ENCODE measurements at regions not wholly inside any gene's neighbourhood (a gene's known extent, or its start where the extent isn't known, plus 50 kb on each side); places are given as distances from the start of the nearest gene placed in this dataset.
"Not testable (repeated sequence)": the region's sequence is repeated elsewhere in the genome, so short reads cannot be mapped to it uniquely, and the experiment has no call there.

DNA sequence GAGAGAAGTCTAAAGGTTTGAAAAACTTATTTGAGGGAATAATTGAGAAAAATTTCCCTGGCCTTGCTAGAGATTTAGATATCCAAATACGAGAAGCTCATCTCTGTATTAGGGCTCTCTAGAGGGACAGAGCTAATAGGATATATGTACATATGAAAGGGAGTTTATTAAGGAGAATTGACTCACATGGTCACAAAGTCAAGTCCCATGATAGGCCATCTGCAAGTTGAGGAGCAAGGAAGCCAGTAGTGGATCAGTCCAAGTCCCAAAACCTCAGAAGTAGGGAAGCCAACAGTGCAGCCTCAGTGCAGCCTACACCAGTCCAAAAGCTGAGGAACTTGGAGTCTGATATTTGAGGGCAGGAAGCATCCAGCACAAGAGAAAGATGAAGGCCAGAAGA, 126.7 kb downstream of the PJA2 start:
- H3K4me3 Mint-ChIP-seq; H3K27me3 Mint-ChIP-seq; DNase-seq (ENCODE audit: low spot score); H3K4me1 Mint-ChIP-seq (ENCODE audit: low read depth in 2 of 2); ATAC-seq; H3K27ac Mint-ChIP-seq: not testable (repeated sequence)
- peaks cover 22% of the 10 kb centered on the region for H3K36me3 Mint-ChIP-seq
- H3K9me3 Mint-ChIP-seq, result peaks cover 16% of the 10 kb centered on the region

DNA sequence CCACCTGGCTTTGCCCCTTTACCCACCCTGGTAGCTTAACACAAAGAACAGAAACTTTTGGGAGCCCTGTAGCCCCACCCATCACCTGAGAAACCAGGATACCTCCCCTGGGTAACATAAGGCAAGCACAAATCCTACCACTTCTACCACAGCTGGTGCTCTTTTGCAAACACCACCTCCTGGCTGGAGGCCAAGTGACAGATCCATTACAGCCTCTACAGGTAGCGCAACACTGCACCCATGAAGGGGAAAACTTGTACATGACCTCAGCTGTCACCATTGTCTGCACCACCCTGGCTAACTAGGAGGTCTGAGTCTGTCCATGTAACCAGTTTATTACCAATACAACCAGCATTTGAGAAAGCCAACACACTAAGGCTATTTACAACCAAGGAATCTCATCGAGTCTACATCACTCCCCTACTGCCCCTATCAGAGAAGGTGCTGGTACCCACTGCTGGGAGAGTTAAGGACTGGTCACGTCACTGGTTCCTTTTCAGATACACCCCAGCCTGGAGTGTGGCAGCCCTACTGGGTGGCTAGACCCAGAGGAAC, 128.6 kb downstream of the PJA2 start:
- DNase-seq (ENCODE audit: low spot score) (no peak), ATAC-seq (no peak)
- peaks cover 0 to 9% of the 10 kb centered on the region in 2 donors for H3K27me3 Mint-ChIP-seq

DNA sequence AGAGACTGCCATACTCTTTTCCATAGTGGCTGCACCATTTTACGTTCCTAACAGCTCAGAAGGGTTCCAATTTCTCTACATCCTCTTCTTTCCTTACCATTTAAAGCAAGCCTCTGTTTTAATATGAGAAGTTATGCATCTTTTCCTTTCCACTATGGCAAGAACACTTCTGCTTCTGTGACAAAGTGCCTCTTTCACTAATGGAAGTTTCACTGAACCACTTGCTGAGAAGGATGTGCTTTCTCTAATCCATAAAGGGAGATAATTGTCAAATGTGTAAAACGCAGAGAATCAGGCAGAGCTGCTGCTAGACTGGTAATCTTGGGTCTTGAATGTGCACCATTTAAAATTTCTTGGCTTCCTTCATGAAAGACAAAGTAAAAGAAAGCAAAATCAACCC, 131.6 kb downstream of the PJA2 start:
- H3K27ac Mint-ChIP-seq, result no peak overlapping the region
- no peaks in the 10 kb centered on the region for H3K36me3 Mint-ChIP-seq
- H3K27me3 Mint-ChIP-seq, result peaks cover 0 to 9% of the 10 kb centered on the region in 2 donors
- H3K4me1 Mint-ChIP-seq (ENCODE audit: low read depth in 2 of 2), result no peaks in the 10 kb centered on the region
- no peaks in the 10 kb centered on the region for H3K9me3 Mint-ChIP-seq
- no peak for ATAC-seq
- no peak for DNase-seq (ENCODE audit: low spot score)
- no peak overlapping the region for H3K4me3 Mint-ChIP-seq

More for the DNA sequence above, 128.6 kb downstream of the PJA2 start:
- H3K4me1 Mint-ChIP-seq (ENCODE audit: low read depth in 2 of 2), result no peaks in the 10 kb centered on the region
- H3K27ac Mint-ChIP-seq, result no peak overlapping the region
- H3K4me3 Mint-ChIP-seq, result no peak overlapping the region
- H3K36me3 Mint-ChIP-seq, result peaks cover 18% of the 10 kb centered on the region
- H3K9me3 Mint-ChIP-seq, result peaks cover 14% of the 10 kb centered on the region

DNA sequence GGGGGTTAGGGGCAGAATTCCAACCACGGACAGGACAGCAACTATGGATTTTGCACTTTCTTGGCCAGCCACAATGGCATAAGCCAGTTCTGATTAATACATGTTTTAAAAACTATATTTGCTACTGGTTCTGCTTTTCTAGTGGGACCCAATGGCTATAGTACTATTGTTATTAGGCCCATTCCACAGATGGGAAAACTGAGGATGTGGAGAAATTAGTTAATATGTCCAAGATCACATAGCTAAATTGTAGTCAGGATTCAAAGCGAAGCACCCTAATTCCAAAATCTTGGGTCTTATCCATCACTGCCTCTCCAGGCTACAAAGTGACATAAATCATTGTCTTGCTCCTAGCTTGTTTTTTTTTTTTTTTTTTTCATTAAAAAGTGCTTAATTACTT, 133.9 kb downstream of the PJA2 start:
- H3K9me3 Mint-ChIP-seq, result no peaks in the 10 kb centered on the region
- H3K4me3 Mint-ChIP-seq, result no peak overlapping the region
- ATAC-seq (no peak), DNase-seq (ENCODE audit: low spot score) (no peak)
- H3K27me3 Mint-ChIP-seq, result peaks cover 0 to 9% of the 10 kb centered on the region in 2 donors
- no peaks in the 10 kb centered on the region for H3K4me1 Mint-ChIP-seq (ENCODE audit: low read depth in 2 of 2)
- H3K36me3 Mint-ChIP-seq, result no peaks in the 10 kb centered on the region
- H3K27ac Mint-ChIP-seq, result no peak overlapping the region

DNA sequence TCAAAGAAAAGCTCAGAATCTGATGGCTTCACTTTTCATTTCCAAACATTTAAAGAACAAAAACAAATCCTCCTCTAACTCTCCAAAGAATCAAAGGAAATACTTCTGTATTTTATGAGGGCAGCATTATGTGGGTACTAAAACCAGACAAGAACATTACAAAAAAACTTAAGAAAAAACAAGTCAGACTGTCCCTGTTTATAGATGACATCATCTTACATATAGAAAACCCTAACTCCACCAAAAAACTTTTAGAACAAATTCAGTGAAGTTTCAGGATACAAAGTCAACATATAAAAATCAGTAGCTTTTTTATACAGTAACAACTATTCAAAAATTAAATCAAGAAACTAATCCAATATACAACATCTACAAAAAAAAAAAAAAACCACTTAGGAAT, 136.2 kb downstream of the PJA2 start:
- Mint-ChIP-seq H3K9me3 (peaks cover 4% of the 10 kb centered on the region), H3K27ac (no peak overlapping the region), H3K36me3 (no peaks in the 10 kb centered on the region), H3K4me1 (ENCODE audit: low read depth in 2 of 2) (no peaks in the 10 kb centered on the region), H3K4me3 (no peak overlapping the region), H3K27me3 (no peaks in the 10 kb centered on the region)
- ATAC-seq (no peak), DNase-seq (ENCODE audit: low spot score) (no peak)

DNA sequence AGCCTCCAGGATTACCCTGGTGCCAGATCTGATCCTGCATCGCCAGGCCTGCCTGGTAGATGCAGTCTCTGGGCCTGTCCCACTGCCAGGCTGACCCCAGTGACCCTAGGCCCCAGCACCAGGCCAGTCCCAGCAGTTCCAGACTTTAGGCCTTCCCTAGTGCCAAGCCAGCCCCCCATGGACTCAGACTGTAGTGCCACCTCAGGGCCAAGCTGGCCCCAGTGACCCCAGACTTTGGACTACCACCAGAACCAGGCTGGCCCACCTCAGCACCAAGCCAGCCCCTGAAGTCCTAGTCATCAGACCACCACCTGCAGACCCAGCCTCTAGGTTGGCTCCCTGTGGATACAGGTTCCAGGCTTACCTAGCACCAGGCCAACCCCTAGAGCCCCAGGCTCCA, 142.5 kb downstream of the PJA2 start:
- Mint-ChIP-seq H3K4me1 (ENCODE audit: low read depth in 2 of 2) (peaks cover 0 to 2% of the 10 kb centered on the region in 2 donors), H3K36me3 (no peaks in the 10 kb centered on the region), H3K27me3 (no peaks in the 10 kb centered on the region), H3K9me3 (peaks cover 7% of the 10 kb centered on the region), H3K4me3 (no peak overlapping the region), H3K27ac (no peak overlapping the region)
- DNase-seq (ENCODE audit: low spot score) (no peak), ATAC-seq (peak in 1 of 2 donors; percentile 43)

DNA sequence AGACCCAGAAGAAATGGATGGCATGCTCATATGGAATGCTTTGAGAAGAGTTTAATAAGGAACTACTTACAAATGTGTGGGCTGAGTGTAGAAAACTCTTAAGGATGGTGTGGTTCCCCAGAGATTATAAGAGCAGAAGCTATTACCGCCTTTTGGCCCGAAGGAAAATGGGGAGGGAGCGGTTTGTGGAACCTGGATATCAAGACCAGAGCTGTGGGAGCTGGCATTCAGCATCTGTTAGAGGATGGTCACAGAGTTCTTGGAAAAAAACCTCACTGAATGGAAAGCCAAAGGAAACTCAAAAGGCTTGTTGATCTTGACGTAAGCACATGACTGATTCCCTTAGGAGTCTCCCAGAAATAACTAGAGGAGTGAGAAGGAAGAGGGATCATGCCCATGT, 151.0 kb downstream of the PJA2 start:
- H3K4me3 Mint-ChIP-seq, result no peak overlapping the region
- no peaks in the 10 kb centered on the region for H3K27me3 Mint-ChIP-seq
- H3K27ac Mint-ChIP-seq, result no peak overlapping the region
- no peaks in the 10 kb centered on the region for H3K9me3 Mint-ChIP-seq
- ATAC-seq (no peak), DNase-seq (ENCODE audit: low spot score) (no peak)
- no peaks in the 10 kb centered on the region for H3K4me1 Mint-ChIP-seq (ENCODE audit: low read depth in 2 of 2)
- H3K36me3 Mint-ChIP-seq, result no peaks in the 10 kb centered on the region

DNA sequence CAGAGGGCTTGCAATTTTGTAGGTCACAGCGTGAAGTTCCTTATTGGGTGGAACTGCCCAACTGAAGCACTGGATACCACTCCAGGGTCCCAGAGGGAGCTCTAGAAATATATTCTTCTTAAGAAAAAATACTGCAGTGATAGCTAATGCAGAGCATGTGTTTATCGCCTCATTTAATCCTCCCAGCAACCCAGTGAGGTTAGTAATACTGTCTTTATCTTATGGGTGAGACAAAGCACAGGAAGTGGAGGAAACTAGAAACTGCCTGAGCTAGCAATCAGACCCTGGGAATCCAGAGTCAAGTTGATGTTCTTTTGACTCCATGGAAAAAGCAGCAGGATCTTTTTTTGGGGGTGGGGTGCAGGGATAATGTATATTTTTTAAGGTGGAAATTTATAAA, 153.3 kb downstream of the PJA2 start:
- Mint-ChIP-seq H3K36me3 (no peaks in the 10 kb centered on the region), H3K4me3 (no peak overlapping the region), H3K9me3 (no peaks in the 10 kb centered on the region), H3K27me3 (no peaks in the 10 kb centered on the region), H3K27ac (no peak overlapping the region), H3K4me1 (ENCODE audit: low read depth in 2 of 2) (no peaks in the 10 kb centered on the region)
- DNase-seq (ENCODE audit: low spot score), result no peak
- ATAC-seq, result no peak

DNA sequence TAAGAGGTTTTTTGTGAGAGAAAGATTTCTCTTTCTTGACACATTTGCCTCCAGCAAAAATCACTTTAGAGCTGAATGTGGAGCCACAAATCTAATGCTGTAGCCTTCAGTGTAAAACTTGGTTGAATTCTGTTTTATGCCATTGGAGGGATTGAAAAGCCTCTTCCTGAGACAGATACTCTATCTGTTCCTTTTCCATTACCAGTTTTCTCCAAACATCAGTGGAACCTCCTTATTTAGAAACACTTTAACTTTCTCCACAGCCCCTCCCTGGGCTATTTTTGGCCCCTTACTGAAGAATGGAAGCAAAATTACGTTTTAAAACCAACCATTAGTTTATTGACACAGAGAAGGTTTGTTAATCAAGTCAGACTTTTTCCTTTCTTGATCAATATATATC, 155.3 kb downstream of the PJA2 start:
- no peaks in the 10 kb centered on the region for H3K9me3 Mint-ChIP-seq
- no peak overlapping the region for H3K27ac Mint-ChIP-seq
- DNase-seq (ENCODE audit: low spot score) (no peak), ATAC-seq (no peak)
- no peaks in the 10 kb centered on the region for H3K27me3 Mint-ChIP-seq
- no peaks in the 10 kb centered on the region for H3K36me3 Mint-ChIP-seq
- no peak overlapping the region for H3K4me3 Mint-ChIP-seq
- no peaks in the 10 kb centered on the region for H3K4me1 Mint-ChIP-seq (ENCODE audit: low read depth in 2 of 2)

DNA sequence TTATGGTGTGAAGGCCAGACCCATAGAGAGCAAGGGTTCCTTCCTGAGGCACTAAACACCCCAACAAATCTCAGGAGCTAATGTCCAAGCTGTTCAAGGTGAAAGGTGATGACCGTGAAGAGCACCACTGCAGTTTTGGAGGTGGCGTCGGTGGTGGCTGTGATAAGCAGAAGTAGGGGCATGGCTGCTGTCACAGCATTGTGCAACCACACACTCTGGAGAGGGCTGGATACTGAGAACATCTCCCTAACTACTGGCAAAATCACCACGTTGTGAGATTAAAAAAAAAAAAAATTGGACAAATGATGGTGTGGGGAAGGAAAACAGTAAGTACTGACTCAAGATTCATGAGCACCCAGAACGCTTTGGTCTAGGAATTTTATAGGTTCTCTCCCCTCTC, 156.5 kb downstream of the PJA2 start:
- ATAC-seq, result no peak

DNA sequence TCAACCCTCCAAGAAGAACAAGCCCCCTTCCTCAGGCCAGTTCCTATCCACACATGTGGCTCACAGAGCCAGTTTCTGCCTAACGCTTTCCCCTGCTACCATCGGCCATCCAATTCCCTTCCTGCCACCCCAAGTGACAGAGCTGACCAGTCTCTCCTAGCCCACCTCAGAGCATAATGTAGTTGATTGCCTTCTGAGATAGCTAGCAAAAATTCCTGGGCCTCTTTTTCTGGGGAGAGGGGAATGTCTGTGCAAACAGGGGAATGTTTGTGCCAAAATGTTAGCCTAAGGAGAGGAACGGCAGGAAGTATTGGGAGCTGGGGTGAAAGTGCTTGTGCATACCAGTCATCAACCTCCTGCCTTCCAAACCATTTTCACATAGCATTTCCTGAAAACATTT, 157.0 kb downstream of the PJA2 start:
- Mint-ChIP-seq H3K27ac (no peak overlapping the region), H3K27me3 (no peaks in the 10 kb centered on the region), H3K4me1 (ENCODE audit: low read depth in 2 of 2) (no peaks in the 10 kb centered on the region), H3K4me3 (no peak overlapping the region), H3K36me3 (no peaks in the 10 kb centered on the region), H3K9me3 (no peaks in the 10 kb centered on the region)
- DNase-seq (ENCODE audit: low spot score) (no peak), ATAC-seq (no peak)

More for the DNA sequence above, 156.5 kb downstream of the PJA2 start:
- no peak overlapping the region for H3K27ac Mint-ChIP-seq
- H3K27me3 Mint-ChIP-seq, result no peaks in the 10 kb centered on the region
- H3K9me3 Mint-ChIP-seq, result no peaks in the 10 kb centered on the region
- H3K4me1 Mint-ChIP-seq (ENCODE audit: low read depth in 2 of 2), result no peaks in the 10 kb centered on the region
- no peaks in the 10 kb centered on the region for H3K36me3 Mint-ChIP-seq
- DNase-seq (ENCODE audit: low spot score), result no peak
- no peak overlapping the region for H3K4me3 Mint-ChIP-seq

DNA sequence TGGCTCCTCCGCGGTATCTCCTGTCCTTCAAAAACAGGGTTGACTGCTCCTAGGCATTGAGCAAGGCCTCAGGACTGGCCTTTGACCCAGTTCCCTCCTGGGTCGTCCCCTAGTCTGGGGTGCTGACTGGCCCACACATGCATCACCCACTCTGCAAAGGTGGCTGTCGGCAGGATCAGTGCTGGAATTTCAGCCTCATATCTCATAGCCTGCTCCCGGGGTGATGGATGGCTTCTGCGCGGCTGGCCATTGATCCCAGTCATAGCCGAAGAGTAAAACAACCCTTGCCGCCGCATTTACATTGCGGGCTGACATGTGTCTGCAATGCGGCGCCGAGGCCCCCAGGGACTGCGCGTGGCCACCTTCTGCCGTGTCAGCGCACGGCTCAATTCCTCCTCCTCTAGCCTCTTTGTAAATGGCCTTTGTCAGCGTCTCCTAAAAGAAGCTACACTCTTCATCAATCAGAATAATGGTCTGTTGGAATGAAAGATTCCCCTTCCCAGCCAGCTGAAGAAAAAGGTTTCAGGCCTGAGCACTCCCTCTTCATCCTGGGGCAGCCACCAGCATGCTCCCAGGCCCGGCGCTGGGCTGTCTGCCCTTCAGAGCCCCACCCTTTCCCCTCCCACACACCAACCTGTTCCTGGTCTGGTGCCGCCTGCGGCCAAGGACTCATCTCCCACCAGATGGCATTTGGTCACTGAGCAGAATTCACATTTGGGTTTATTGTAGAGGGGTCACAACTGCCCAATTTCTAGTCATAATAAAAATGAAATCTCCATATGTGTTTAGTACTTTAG, 159.0 kb downstream of the PJA2 start:
- H3K4me1 Mint-ChIP-seq (ENCODE audit: low read depth in 2 of 2), result no peaks in the 10 kb centered on the region
- H3K4me3 Mint-ChIP-seq, result no peak overlapping the region
- ATAC-seq, result no peak
- H3K27ac Mint-ChIP-seq, result no peak overlapping the region
- H3K27me3 Mint-ChIP-seq, result peaks cover 0 to 5% of the 10 kb centered on the region in 2 donors
- peaks cover 4% of the 10 kb centered on the region for H3K9me3 Mint-ChIP-seq
- no peak for DNase-seq (ENCODE audit: low spot score)
- peaks cover 15% of the 10 kb centered on the region for H3K36me3 Mint-ChIP-seq

DNA sequence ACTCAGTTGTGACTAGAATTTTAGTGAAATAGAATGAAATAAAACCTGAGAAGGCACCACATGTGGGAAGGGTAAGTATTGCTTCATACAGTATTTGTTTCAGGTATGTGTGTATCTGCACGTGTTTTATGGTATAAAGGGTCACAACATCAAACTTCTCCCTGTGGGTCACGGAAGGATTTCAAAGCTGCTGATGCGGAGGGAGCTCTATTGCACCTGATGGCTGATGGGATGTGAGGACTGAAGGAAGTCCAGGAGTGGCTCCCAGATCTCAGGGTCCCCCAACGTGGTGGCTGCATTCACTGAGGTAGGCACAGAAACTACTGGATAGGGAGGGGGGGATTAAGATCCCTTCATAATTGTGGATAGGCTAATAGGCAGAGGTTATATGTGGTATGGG, 159.7 kb downstream of the PJA2 start:
- Mint-ChIP-seq H3K9me3 (peaks cover 4% of the 10 kb centered on the region), H3K4me1 (ENCODE audit: low read depth in 2 of 2) (no peaks in the 10 kb centered on the region), H3K27ac (no peak overlapping the region), H3K27me3 (peaks cover 0 to 5% of the 10 kb centered on the region in 2 donors), H3K4me3 (no peak overlapping the region), H3K36me3 (peaks cover 17% of the 10 kb centered on the region)
- ATAC-seq (no peak), DNase-seq (ENCODE audit: low spot score) (no peak)

DNA sequence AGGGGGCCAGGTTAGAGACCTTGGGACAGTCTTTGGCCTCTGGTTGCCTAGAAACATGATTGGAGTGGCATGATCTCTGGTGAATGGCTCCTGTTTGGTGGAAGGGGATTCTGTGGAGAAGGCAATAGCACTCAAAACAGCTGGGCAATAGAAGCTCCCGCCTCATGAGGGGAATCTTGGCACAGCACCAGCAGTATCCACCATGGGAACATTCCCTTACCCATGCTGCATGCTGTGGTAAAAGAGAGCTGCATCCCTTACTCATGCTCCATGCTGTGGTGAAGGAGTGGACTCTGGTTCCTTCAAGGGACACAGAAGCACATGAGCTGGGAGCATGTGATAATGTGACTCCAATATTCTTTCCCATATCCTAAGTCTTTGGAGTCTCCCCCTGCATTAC, 160.6 kb downstream of the PJA2 start:
- Mint-ChIP-seq H3K36me3 (peaks cover 17% of the 10 kb centered on the region), H3K4me1 (ENCODE audit: low read depth in 2 of 2) (no peaks in the 10 kb centered on the region)
- peak in 1 of 2 donors; percentile 41 for ATAC-seq

More for the DNA sequence above, 160.6 kb downstream of the PJA2 start:
- H3K4me3 Mint-ChIP-seq, result no peak overlapping the region
- peaks cover 0 to 5% of the 10 kb centered on the region in 2 donors for H3K27me3 Mint-ChIP-seq
- peaks cover 4% of the 10 kb centered on the region for H3K9me3 Mint-ChIP-seq
- DNase-seq (ENCODE audit: low spot score), result no peak
- H3K27ac Mint-ChIP-seq, result no peak overlapping the region

All from natural killer cell treated with Interleukin-12 subunit alpha and Interleukin-12 subunit beta and Interleukin-15 and Interleukin-18, amount 100 ng/mL, for 72 hours (primary cell).